Epithelial cell of proximal tubule (primary cell): ENCODE measurements at regions not wholly inside any gene's neighbourhood (a gene's known extent, or its start where the extent isn't known, plus 50 kb on each side); places are given as distances from the start of the nearest gene placed in this dataset.
"Not testable (repeated sequence)": the region's sequence is repeated elsewhere in the genome, so short reads cannot be mapped to it uniquely, and the experiment has no call there.

Experiments
- DNase-seq: peaks from one replicate; pipeline ENCODE4 v3.0.0-alpha.2; 2011; ENCODE audit warnings: low read depth
- H3K4me3 ChIP-seq: 2 replicates; pipeline ENCODE4 v1.5.1; 2011; ENCODE audit warnings: low read depth, mild to moderate bottlenecking, low read length
- TF ChIP-seq, protein P1 (sequence below): conservative IDR thresholded peaks from 2 replicates; pipeline ENCODE4 v1.5.1; 2012; ENCODE audit warnings: low read depth, mild to moderate bottlenecking, low read length

DNA sequence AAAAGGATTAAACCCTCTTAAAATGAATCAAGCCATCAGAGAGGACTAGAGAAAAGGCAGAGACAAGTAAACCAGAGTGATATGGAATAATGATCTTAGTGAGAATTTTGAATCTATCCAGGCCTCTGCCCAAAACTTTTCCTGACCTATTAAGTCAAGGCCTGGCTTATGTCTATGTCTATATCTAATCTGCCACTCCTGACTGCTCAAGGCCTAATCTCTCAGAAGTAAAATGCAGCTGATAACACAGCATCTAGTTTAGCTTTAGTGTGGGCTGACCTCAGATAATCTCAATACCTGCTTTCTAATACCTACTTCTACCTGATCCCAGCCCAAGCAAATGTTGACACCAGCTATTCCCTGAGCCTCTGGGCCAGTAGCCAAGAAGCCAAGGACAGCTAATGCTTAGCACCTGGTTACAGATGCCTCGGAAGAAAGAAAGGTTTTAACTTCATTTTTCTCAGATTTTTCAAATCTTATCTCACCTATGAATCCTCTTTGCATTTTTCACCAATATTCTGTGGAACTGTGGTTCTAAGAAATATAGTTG lies 1472.5 kb upstream of the SEL1L start:
- DNase-seq = no peak
- no peak overlapping the region for H3K4me3 ChIP-seq
- TF ChIP-seq, protein P1, sequence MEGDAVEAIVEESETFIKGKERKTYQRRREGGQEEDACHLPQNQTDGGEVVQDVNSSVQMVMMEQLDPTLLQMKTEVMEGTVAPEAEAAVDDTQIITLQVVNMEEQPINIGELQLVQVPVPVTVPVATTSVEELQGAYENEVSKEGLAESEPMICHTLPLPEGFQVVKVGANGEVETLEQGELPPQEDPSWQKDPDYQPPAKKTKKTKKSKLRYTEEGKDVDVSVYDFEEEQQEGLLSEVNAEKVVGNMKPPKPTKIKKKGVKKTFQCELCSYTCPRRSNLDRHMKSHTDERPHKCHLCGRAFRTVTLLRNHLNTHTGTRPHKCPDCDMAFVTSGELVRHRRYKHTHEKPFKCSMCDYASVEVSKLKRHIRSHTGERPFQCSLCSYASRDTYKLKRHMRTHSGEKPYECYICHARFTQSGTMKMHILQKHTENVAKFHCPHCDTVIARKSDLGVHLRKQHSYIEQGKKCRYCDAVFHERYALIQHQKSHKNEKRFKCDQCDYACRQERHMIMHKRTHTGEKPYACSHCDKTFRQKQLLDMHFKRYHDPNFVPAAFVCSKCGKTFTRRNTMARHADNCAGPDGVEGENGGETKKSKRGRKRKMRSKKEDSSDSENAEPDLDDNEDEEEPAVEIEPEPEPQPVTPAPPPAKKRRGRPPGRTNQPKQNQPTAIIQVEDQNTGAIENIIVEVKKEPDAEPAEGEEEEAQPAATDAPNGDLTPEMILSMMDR = no peak

DNA sequence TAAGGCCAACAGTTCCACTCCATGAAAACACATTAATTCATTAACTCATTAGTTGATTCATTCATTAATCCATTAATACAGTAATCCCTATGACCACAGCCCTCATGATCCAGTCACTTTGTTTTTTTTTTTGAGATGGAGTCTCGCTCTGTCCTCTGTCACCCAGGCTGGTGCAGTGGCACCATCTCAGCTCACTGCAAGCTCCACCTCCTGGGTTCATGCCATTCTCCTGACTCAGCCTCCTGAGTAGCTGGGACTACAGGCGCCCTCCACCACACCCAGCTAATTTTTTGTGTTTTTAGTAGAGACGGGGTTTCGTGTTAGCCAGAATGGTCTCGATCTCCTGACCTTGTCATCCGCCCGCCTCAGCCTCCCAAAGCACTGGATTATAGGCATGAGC lies 1473.4 kb upstream of the SEL1L start:
- not testable (repeated sequence) for DNase-seq, H3K4me3 ChIP-seq

GRCh38 chr14:83007641-83008225 lies 1474.1 kb upstream of the SEL1L start:
- TF ChIP-seq, protein P1 = no peak
- DNase-seq = no peak
- H3K4me3 ChIP-seq = no peak overlapping the region

- no peak overlapping the region for H3K4me3 ChIP-seq
- DNase-seq = no peak
- TF ChIP-seq, protein P1 = no peak
Measured at GRCh38 chr14:83017296-83017695, 1483.6 kb upstream of the SEL1L start.

DNA sequence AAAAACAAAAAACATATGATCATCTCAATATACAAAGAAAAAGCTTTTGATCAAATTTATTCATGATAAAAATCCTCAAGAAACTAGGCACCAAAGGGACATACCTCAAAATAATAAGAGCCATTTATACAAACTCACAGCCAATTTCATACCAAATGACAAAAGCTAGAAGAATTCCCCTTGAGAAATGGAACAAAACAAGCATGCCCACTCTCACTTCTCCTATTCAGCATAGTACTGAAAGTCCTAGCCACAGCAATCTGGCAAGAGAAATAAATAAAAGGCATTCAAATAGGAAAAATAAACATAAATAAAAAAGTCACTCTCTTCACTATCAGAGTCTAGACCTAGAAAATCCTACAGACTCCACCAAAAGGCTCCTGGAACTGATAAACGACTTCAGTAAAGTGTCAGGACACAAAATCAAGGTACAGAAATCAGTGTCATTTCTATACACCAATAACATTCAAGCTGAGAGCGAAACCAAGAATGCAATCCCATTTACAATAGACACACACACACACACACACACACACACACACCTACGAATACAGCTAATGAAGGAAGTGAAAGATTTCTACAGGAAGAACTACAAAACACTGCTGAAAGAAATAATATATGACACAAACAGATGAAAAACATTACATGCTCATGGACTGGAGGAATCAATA lies 1486.2 kb upstream of the SEL1L start:
- DNase-seq = no peak
- TF ChIP-seq, protein P1 = no peak
- no peak overlapping the region for H3K4me3 ChIP-seq

DNA sequence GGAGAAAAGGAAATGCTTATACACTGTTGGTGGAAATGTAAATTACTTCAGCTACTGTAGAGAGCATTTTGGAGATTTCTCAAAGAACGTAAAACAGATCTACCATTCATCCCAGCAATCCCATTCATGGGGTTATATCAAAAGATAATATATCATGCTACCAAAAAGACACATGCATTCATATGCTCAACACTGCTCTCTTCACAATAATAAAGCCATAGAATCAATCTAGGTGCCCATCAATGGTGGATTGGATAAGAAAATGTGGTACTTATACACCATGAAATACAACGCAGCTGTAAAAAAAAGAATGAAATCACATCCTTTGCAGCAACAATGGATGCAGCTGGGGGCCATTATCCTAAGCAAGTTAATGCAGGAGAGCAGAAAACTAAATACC lies 1487.7 kb upstream of the SEL1L start:
- DNase-seq = no peak
- TF ChIP-seq, protein P1 = no peak
- no peak overlapping the region for H3K4me3 ChIP-seq

- DNase-seq = no peak
Measured at GRCh38 chr14:83023369-83023768, 1489.7 kb upstream of the SEL1L start.

More at GRCh38 chr14:83023369-83023768, 1489.7 kb upstream of the SEL1L start:
- H3K4me3 ChIP-seq = no peak overlapping the region
- TF ChIP-seq, protein P1 = no peak
